ENCODE measurements at regions not wholly inside any gene's neighbourhood (a gene's known extent, or its start where the extent isn't known, plus 50 kb on each side); places are given as distances from the start of the nearest gene placed in this dataset.

DNA sequence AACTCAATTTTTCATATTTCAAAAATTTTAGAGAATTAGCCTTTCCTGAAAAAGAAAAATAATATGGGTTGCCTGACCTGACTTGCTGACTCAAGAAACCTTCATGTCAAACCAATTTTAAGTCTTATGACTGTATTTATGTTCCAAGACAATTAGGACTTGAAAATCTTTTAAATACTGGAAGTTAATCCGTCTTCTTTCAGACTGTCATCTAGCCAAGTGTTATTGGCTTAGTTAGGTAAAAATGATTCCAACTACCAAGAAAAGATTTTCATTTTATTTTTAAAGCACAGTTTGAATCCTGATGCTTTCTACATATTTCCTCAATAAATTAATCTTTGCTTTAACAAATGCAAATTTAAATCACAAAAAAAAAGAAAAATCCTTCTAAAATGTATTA lies 337.6 kb downstream of the SLITRK6 start:
- ATAC-seq, result no peak

GRCh38 chr13:85445534-85445933 lies 353.7 kb downstream of the SLITRK6 start:
- ATAC-seq, result no peak

DNA sequence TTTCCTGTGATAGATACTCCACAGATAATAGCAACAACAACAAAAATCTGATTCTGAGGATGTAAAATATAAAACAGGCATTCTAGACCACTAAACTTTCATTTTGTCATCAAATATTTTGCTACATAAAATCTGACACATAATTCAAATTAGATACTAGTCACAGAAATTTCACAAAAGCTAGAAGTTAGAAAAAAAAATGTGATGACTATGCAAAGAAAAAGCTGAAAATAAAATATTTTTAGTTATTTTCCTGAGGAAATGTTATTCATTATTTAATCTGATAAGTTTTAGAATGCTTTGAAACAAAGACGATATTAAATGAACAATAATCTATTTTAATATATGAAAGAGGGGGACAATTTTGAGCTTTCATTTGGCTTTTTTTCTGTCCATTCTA lies 357.2 kb downstream of the SLITRK6 start:
- ATAC-seq, result no peak

GRCh38 chr13:85441364-85441763 lies 357.9 kb downstream of the SLITRK6 start:
- no peak for ATAC-seq

DNA sequence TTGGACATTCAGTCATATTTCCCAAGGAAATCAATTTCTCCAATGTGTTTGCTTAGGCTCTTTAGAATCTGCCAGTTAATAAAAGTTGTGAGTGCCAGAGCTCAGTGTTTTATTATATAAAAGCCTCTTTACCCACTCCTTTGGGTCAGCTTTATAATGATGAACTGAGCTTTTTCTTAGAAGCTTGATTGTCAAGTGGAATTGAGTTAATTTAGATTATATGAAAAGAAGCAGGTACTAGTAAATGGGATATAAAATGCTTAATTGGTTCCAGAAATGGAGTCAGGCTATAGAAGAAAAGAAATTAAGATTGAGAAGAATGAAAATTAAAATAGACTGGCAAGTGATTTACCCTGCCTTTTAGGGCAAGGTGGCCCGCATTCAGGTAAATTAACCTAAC lies 363.2 kb downstream of the SLITRK6 start:
- ATAC-seq, result no peak

DNA sequence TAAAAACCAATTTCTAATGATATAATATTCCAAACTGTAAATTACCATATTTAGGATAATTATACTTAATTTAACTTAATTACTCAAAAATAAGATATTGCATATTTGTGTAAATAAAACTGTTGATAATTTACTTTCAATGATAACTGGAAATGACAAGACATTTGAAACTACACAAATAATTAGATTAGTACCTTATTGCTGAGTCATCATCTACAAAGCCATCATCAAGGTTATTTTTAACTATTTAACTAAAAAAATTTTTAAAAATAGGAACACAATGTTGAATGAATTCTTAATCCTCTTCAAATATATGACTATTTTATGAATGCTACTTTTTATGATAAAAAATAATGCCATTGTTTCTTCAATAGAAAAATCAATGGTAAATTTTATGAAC lies 364.3 kb downstream of the SLITRK6 start:
- ATAC-seq, result no peak

DNA sequence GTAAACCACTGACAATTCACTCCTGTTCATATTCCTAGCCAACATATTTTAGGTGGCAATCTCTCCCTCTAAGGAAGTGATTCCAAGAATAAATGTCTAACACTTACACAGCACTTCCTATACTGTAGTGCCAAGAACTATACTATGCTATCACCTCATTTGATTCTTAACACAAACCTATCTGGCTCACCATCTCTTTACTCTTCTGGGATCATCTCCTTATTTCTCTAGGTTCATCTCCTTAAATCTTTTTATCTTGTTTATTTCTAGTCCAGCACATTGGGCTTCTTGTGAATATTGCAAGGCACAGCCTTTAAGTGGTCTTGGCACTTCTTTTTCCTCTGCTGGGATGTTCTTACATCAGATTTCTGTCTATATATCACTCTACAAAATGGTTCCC lies 366.3 kb downstream of the SLITRK6 start:
- ATAC-seq, result no peak

DNA sequence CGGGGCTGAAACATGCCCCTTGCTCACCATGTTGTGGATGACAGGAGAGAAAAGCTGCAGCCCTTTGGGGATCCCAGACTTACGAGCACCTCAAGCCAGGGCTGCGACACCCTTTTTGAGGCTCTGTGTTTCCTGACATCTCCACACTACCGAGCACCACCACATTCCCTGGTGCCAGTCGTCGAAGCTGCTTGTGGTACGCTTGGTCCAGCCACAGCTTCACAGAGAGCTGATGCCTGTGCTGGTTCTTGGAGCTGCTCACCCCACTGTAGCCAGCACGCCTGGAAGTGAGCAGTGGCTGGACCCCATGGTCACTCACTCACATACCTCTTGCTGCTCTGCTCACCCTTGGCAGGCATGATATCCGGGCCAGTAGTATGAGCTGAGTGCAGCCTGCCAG lies 367.5 kb downstream of the SLITRK6 start:
- ATAC-seq, result peak; percentile 18

DNA sequence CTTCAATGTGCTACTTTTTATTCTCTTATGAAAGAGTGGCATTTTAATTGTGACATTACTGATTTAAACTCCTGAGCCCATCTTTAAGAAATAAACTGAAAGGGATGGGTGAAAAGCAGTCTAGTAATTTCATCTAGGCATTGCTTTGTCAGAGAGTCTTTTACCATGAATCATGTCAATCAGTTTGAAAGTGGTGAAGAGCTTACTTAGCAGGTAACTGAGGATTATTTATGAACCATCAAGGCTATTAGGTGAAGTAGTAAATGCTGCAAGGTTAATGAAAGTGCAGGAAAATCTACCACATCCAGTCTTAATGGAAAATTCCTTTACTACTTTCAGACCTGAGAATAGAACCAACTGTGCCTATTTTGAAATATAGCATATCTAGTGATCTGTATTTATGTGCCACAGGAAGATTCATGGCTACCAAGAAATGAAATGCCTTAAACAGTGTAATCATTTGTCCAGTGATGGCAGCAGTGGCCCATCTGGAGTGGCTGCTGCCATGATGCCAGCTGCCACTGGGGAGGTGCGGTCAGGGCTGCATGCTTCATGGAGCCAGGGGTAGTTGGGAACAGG lies 368.9 kb downstream of the SLITRK6 start:
- ATAC-seq, result no peak

DNA sequence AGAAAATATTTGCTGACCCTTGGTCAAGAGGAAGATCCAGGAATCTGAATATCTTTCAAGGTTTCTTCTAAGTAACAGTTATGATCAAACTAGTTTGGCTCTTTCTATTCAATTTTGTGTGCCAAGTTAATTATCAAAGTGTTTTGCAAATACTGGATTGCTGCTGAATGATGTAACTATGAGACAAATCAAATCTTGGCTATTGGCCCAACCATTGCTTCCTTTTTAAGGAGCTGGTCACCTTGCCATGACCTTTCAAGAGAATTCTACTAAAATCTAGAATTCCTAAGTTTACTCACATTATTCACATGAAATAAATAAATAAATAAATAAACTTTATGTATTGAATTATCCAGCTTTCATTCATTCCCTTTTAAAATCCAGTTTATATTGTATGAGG lies 371.8 kb downstream of the SLITRK6 start:
- ATAC-seq, result no peak

- ATAC-seq, result no peak
Observed at GRCh38 chr13:85420136-85420535, 379.1 kb downstream of the SLITRK6 start.

GRCh38 chr13:85419611-85420010 lies 379.6 kb downstream of the SLITRK6 start:
- ATAC-seq, result no peak

DNA sequence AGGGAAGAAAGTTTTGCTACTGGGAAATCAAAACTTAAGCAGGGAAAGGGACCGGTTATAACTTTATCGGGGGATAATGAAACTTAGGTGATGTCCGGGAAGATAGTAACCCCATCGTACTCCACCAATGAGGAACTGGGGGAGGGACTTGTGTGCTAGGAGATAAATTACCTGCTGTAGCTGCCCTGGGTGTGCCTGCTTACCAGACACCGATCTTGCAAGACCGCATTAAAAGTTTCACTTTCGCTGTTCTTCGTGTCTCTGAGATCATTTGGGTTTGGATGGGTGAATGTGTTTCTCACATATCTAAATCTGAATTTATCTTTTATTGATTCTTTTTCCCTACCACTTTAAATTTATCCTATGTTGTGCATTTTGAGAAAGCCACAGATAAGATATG lies 381.4 kb downstream of the SLITRK6 start:
- no peak for ATAC-seq

- no peak for ATAC-seq
Observed at GRCh38 chr13:85413664-85414063, 385.6 kb downstream of the SLITRK6 start.

- ATAC-seq, result no peak
Observed at GRCh38 chr13:85412448-85412847, 386.8 kb downstream of the SLITRK6 start.

DNA sequence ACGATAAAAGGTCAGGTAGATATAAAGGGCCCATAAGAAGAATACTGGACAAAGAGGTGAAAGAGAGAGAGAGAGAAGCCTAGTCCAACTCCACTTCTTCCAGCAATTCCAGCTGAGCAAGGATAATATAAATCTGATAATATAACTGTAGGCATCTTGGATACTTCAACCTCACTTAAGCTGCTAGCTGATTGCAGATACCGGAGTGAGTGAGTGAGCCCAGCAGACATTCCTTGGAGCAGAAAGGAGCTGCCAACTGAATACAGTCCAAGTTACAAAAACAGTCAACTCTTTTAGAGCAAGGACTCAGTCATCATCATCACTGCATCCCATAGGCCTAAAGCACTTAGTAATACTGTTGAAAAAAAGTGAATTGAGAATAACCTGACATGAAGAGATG lies 387.6 kb downstream of the SLITRK6 start:
- ATAC-seq, result no peak

- no peak for ATAC-seq
Observed at GRCh38 chr13:85408415-85408814, 390.8 kb downstream of the SLITRK6 start.

DNA sequence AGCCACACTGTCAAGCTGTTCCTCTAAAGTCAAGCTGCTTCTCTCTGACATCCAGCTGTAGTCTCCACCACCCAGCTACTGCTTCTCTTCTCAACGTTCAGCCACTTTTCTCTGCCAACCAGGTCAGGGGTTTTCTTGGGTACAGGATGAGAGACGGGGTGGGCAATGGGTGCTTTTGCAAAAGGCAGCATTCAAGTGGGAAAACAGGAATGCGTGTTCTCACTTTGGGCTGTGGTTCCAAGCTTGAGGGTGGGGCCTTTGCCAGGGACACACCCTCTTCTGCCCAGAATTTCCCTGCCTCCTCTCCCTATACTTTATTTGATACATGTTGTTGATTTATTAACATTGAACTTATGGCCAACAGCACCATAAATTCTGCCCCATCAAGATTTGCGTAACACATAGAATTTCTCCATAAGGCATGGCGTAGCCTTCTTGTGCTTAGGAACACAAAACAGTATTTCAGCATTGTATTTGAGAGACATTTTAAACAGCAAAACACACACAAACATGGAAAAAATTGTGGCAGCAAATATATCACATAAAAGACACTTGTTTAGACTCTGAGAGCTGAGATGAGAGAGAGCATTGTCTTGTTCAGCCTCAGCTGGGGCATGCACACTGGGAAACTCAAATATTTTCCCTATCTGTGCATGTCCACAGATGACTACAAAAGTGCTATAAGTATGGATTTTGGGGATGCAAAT lies 392.8 kb downstream of the SLITRK6 start:
- ATAC-seq, result no peak

GRCh38 chr13:85405316-85405897 lies 393.8 kb downstream of the SLITRK6 start:
- ATAC-seq, result no peak

- ATAC-seq, result no peak
Observed at GRCh38 chr13:85386424-85386823, 412.8 kb downstream of the SLITRK6 start.

DNA sequence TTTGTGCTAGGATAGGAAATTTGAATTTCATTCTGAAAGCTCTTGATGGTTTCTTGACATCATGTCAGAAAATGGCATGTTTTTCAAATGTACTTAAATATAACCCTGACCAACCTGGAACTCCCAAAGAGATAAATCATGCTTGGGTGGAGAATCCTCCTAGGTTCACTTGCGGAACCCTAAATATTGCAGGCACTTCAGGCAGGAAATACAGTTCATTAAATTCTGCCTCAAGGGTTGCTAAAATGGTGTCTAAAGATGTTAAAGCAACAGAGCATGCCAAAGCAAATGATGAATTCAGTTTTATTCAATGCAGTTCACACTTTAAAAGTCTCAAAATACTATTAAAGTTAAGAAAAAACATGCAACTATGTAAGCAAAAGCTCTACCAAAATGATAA lies 415.9 kb downstream of the SLITRK6 start:
- no peak for ATAC-seq

GRCh38 chr13:85381082-85381481 lies 418.1 kb downstream of the SLITRK6 start:
- ATAC-seq, result no peak

- ATAC-seq, result no peak
Observed at GRCh38 chr13:85379991-85380390, 419.2 kb downstream of the SLITRK6 start.

DNA sequence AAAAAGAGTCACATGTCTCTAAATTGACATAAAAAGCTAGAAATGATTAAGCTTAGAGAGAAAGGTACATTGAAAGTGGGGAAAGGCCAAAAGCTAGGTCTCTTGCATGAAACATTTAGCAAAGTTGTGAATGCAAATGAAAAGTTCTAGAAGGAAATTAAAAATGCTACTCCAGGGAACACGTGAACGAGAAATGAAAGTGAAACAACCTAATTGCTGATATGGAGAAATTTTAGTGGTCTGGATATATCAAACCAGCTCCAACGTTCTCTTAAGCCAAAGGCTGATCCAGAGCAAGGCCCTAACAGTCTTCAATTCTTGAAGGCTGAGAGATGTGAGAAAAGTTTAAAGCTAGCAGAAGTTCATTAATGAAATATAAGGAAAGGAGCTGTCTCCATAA lies 419.8 kb downstream of the SLITRK6 start:
- no peak for ATAC-seq

- peak; percentile 57 for ATAC-seq
Observed at GRCh38 chr13:85377783-85378182, 421.4 kb downstream of the SLITRK6 start.
